GM18909 (cell line): ENCODE measurements at regions not wholly inside any gene's neighbourhood (a gene's known extent, or its start where the extent isn't known, plus 50 kb on each side); places are given as distances from the start of the nearest gene placed in this dataset.

Source experiments
- ATAC-seq: cut with Tn5 transposase; IDR thresholded peaks from one replicate; pipeline ENCODE4 v1.9.1; 2021; ENCODE audit warnings: mild to moderate bottlenecking; ENCODE audit not compliant: unreplicated experiment, poor library complexity

GRCh38 chr6:129920103-129920798 lies 59.1 kb upstream of the TMEM244 start:
- no peak for ATAC-seq

GRCh38 chr6:129911732-129912131 lies 50.6 kb upstream of the TMEM244 start:
- ATAC-seq = no peak
